Endothelial cell of hepatic sinusoid (primary cell): ENCODE measurements at regions not wholly inside any gene's neighbourhood (a gene's known extent, or its start where the extent isn't known, plus 50 kb on each side); places are given as distances from the start of the nearest gene placed in this dataset.
"Not testable (repeated sequence)": the region's sequence is repeated elsewhere in the genome, so short reads cannot be mapped to it uniquely, and the experiment has no call there.

Experiments
- in situ Hi-C: cut with HindIII; loops from 2 replicates; pipeline ENCODE4 v1.10.0; 2017; ENCODE audit warnings: low sequenced_read_pairs

DNA sequence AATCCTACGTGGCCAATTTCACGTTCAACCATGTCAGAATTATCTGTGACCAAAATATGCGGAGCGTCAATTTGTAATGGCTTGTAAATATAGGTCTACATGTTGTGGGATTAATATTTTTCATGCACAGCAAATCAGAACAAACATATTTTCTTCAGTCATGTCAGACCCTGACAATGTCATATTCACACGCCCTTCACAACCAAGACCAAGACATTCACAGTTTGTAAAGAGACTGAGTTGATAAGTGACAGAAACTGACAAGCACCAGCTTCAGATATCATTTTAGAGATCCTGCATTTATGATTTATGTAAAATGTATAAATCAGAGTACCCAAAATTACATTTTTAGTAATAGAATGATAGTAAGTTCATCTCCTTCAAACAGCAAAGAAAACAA lies 57.3 kb upstream of the NOVA1 start:
- in situ Hi-C loops: no loop called here

DNA sequence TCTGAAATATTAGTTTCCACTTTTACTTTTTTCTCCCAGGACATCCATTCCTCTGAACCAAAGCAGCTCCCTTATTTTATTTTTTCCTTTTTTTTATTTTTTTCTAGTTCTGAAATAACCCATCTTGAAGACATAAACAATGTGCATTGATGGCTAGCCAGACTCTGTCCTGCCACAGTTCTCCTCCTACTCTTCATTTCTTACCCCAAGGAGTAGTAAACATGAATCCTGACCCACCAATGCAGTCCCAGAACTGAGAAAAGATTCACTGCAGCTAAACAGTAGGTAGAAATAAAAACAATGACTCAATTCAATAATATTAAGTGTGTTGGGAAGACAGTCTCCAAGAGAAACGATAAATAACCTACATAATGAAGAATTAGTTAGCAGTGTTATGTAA lies 65.7 kb upstream of the NOVA1 start:
- in situ Hi-C loops: no loop called here

GRCh38 chr14:26678732-26679420 lies 81.0 kb upstream of the NOVA1 start:
- in situ Hi-C loops: not testable (repeated sequence)

DNA sequence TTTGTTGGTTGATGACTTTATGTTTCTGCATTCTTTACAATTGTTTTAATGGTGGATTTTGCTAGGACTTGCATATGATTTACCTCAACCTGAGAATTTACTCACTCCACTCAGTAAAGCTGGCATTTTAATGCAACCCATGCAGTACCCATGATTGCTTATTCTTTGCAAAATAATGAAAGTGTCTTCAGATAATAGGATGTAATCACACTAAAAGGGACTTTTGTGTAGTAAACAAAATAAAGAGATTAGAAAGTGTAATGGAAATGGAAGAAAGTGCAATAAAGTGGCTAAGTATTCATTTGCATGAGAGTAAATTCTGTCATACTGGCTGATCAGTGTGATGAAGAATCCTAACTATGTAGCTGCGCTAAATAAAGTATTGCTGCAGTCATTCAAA lies 87.6 kb upstream of the NOVA1 start:
- in situ Hi-C loops: no loop called here

DNA sequence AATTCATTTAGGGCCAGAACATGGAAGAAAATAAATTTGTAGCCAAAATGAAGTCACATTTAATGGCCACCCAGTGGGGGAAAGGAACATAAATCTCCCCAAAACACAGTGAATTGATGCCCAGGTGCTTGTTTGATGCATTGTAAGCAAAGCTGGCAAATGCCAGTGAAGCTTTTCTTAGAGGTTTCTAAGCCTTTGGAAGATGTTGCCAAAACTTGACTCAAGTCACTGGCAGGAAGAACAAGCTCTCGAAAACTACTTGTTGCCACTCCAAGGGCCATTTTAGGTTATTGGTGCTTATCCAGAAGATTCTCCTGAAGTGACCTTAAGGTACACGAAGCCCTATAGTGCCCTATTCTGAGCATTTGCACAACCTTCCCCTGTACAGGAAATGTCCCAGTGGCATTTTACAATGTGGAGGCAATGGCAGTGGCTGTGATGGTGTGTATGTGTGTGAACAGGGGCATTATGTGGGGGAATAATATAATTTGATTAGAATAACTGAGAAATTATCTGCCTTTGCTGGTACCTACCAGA lies 89.5 kb upstream of the NOVA1 start:
- in situ Hi-C loops: no loop called here

- in situ Hi-C loops: no loop called here
Measured at GRCh38 chr14:26694521-26694920, 96.7 kb upstream of the NOVA1 start.

GRCh38 chr14:26702721-26703230 lies 104.9 kb upstream of the NOVA1 start:
- in situ Hi-C loops: no loop called here

GRCh38 chr14:26703686-26704366 lies 106.0 kb upstream of the NOVA1 start:
- in situ Hi-C loops: no loop called here

DNA sequence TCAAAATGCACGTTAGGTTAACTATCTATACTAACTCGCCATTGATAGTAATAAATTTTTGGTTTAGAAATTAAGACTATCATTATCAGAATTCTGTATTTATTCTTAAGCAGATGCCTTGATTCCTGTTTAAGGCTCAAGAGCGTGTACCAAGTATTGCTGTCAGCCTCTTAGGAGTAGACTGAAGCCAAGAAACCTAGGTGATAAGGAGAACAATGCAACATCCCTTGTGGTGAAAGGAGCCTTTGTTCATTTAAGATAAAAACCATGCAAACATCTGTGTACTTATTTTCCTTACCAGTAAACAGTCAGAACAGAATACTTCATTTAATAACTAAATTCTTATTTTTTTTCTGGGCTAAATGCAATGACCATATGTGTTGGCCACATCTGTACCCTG lies 109.4 kb upstream of the NOVA1 start:
- in situ Hi-C loops: no loop called here

- in situ Hi-C loops: no loop called here
Measured at GRCh38 chr14:26709019-26709418, 111.2 kb upstream of the NOVA1 start.

GRCh38 chr14:26719514-26719913 lies 121.7 kb upstream of the NOVA1 start:
- in situ Hi-C loops: no loop called here

DNA sequence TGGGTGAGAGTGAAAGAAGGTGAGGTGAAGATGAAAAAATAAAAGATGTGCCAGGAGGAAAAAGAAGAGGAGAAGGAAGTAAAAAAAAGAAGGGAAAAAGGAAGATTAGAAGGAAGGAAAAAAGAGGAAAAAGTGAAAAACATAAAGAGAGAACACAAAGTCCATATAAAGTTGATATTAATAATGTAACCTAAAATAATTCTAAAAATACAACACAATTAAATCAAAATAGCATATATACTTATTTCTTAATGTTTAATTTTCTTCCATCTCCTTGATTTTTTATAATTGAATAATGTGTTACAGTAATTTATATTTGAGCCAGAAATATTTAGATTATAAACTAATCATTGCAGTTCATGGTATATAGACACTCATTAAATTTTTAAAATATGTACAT lies 124.4 kb upstream of the NOVA1 start:
- in situ Hi-C loops: no loop called here

GRCh38 chr14:26729851-26730250 lies 132.0 kb upstream of the NOVA1 start:
- in situ Hi-C loops: no loop called here

- in situ Hi-C loops: no loop called here
Measured at GRCh38 chr14:26730929-26731618, 133.2 kb upstream of the NOVA1 start.

DNA sequence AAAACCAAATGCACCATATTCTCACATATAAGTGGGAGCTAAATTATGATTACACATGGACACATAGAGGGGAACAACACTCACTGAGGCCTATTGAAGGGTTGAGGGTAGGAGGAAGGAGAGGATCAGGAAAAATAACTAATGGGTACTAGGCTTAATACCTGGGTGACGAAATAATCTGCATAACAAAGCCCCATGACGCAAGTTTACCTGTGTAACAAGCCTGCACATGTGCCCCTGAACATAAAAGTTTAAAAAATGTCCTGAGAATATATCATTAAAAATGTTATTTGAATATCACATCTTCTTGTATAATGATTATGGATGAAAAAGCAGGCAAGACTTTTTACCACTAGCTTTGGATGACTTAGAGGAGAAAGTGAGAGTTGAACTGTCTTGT lies 138.0 kb upstream of the NOVA1 start:
- in situ Hi-C loops: no loop called here

- in situ Hi-C loops: no loop called here
Measured at GRCh38 chr14:26738571-26738970, 140.7 kb upstream of the NOVA1 start.

- in situ Hi-C loops: no loop called here
Measured at GRCh38 chr14:26741711-26742212, 143.9 kb upstream of the NOVA1 start.

DNA sequence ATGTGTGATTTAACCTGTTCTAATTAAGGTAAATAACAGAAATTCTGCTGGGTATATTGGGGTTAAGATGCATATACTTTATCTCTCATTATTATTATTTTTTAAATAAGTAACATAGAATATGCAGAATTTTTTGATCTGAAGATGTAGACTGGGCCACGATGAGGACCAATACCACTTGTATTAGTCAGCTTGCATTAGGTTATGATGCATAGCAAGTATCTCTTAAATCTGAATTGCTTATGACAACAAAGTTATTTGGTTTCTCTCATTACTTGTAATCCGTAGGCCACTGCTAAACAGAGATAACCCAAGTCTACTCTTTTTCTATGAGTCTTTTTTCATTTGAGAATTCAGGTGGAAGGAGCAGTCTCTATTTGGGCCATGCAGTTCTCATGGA lies 145.5 kb upstream of the NOVA1 start:
- in situ Hi-C loops: no loop called here

DNA sequence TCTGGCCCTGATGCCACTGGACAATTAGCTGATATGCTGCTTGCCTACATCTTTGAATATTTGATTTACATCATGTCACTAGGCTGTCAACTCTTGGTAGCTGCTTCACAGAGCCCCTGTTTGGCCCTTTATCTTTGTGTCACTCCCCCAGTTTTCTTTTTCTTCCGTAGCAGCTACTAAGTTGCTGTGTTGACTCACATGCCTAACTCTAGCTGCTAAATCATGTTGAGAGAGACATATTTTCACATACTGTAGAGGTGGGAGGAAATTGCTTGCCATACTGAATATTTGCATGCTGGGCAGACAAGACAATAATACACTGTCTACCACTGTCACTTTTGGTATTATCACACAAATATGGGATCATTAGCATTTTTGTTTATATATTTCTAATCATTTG lies 147.1 kb upstream of the NOVA1 start:
- in situ Hi-C loops: no loop called here

DNA sequence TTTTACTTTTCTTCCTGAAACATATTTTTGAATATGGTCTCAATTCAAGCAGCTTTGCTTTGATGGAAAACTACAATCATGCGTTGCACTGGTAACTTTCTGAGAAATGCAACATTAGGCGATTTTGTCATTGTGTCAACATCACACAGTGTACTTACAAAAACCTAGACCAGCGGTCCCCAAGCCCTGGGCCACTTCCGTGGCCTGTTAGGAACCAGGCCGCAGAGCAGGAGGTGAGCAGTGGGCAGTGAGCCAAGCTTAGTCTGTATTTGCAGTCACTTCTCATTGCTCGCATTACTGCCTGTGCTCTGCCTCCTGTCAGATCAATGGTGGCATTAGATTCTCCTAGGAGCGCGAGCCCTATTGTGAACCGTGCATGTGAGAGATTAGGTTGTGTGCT lies 163.7 kb upstream of the NOVA1 start:
- in situ Hi-C loops: no loop called here

- in situ Hi-C loops: no loop called here
Measured at GRCh38 chr14:26765301-26765700, 167.5 kb upstream of the NOVA1 start.
